Calu3 (cell line): ENCODE measurements at regions not wholly inside any gene's neighbourhood (a gene's known extent, or its start where the extent isn't known, plus 50 kb on each side); places are given as distances from the start of the nearest gene placed in this dataset.
"Not testable (repeated sequence)": the region's sequence is repeated elsewhere in the genome, so short reads cannot be mapped to it uniquely, and the experiment has no call there.

Source experiments
- BruUV-seq: library from RNA; stranded (reverse); fragments of 400-500 nt; replicated peaks from 2 replicates; lab custom pipeline; 2021; lab: Mats Ljungman, UMichigan
- CTCF ChIA-PET: fragments of 300-600 bp; sonication (Branson Sonifier 250); formaldehyde crosslinking; loops from one replicate; lab custom pipeline; 2022; ENCODE audit warnings: antibody characterized with exemption; lab: Charles Lee
- DNase-seq: peaks from one replicate; pipeline ENCODE4 v3.0.0; 2022
- H3K27ac Mint-ChIP-seq: one replicate; pipeline ENCODE4 v1.8.0; 2022; ENCODE audit warnings: mixed read lengths; ENCODE audit not compliant: unreplicated experiment
- H3K27me3 Mint-ChIP-seq: one replicate; pipeline ENCODE4 v1.8.0; 2022; ENCODE audit warnings: mixed read lengths; ENCODE audit not compliant: unreplicated experiment
- H3K36me3 Mint-ChIP-seq: one replicate; pipeline ENCODE4 v1.8.0; 2022; ENCODE audit warnings: mild to moderate bottlenecking, moderate library complexity, mixed read lengths; ENCODE audit not compliant: insufficient read depth, unreplicated experiment
- H3K4me1 Mint-ChIP-seq: one replicate; pipeline ENCODE4 v1.8.0; 2022; ENCODE audit warnings: mild to moderate bottlenecking, low read depth, mixed read lengths; ENCODE audit not compliant: unreplicated experiment
- H3K4me3 Mint-ChIP-seq: one replicate; pipeline ENCODE4 v1.8.0; 2022; ENCODE audit warnings: mild to moderate bottlenecking, low read depth, moderate library complexity, mixed read lengths; ENCODE audit not compliant: unreplicated experiment
- H3K9me3 Mint-ChIP-seq: one replicate; pipeline ENCODE4 v1.8.0; 2022; ENCODE audit warnings: low read depth, mixed read lengths; ENCODE audit not compliant: unreplicated experiment
- CTCF ChIP-seq: fragments of 200-600 bp; IDR thresholded peaks from one replicate; pipeline ENCODE4 v1.8.0; 2022; ENCODE audit warnings: antibody characterized with exemption; ENCODE audit not compliant: unreplicated experiment
- intact Hi-C: fragments of 100-400 bp; cut with micrococcal nuclease; formaldehyde crosslinking; loops from one replicate; pipeline ENCODE4 v1.10.0; 2022; ENCODE audit not compliant: unreplicated experiment

GRCh38 chr2:109724533-109725460 lies 69.3 kb upstream of the RGPD5 start:
- intact Hi-C loops: no loop called here
- BruUV-seq: no TSS peak
- TF ChIP-seq CTCF: no peak
- H3K9me3 Mint-ChIP-seq: no peaks in the 10 kb centered on the region
- H3K27me3 Mint-ChIP-seq: no peaks in the 10 kb centered on the region
- no peak for DNase-seq
- H3K27ac Mint-ChIP-seq: no peak overlapping the region
- CTCF ChIA-PET: no interaction called here
- peaks cover 12% of the 10 kb centered on the region for H3K4me1 Mint-ChIP-seq
- H3K36me3 Mint-ChIP-seq: no peaks in the 10 kb centered on the region
- no peak overlapping the region for H3K4me3 Mint-ChIP-seq

GRCh38 chr2:109726379-109727270 lies 67.5 kb upstream of the RGPD5 start:
- H3K4me3 Mint-ChIP-seq: peak overlapping the region; percentile 63
- intact Hi-C loops: no loop called here
- peak; percentile 74 for DNase-seq
- TF ChIP-seq CTCF: no peak
- CTCF ChIA-PET: interaction anchor here (1.2 kb wide), 1 partner anchor 112 kb away, joined by 4 read pairs; the partner anchor contains the start of genes SEPTIN10 and SOWAHC
- H3K27ac Mint-ChIP-seq: peak overlapping the region; percentile 52
- H3K36me3 Mint-ChIP-seq: no peaks in the 10 kb centered on the region
- H3K27me3 Mint-ChIP-seq: no peaks in the 10 kb centered on the region
- no peaks in the 10 kb centered on the region for H3K9me3 Mint-ChIP-seq
- peaks cover 12% of the 10 kb centered on the region for H3K4me1 Mint-ChIP-seq
- BruUV-seq: no TSS peak

GRCh38 chr2:109727929-109728447 lies 66.1 kb upstream of the RGPD5 start:
- intact Hi-C loops: no loop called here
- BruUV-seq: no TSS peak
- no peak overlapping the region for H3K4me3 Mint-ChIP-seq

GRCh38 chr2:109733746-109734145 lies 60.4 kb upstream of the RGPD5 start:
- not testable (repeated sequence) for BruUV-seq, H3K4me1 Mint-ChIP-seq

More at GRCh38 chr2:109727929-109728447, 66.1 kb upstream of the RGPD5 start:
- DNase-seq: no peak
- H3K4me1 Mint-ChIP-seq: peaks cover 12% of the 10 kb centered on the region
- no peaks in the 10 kb centered on the region for H3K9me3 Mint-ChIP-seq
- no peaks in the 10 kb centered on the region for H3K27me3 Mint-ChIP-seq
- no peaks in the 10 kb centered on the region for H3K36me3 Mint-ChIP-seq
- H3K27ac Mint-ChIP-seq: no peak overlapping the region
- no peak for TF ChIP-seq CTCF
- CTCF ChIA-PET: no interaction called here

More at GRCh38 chr2:109733746-109734145, 60.4 kb upstream of the RGPD5 start:
- H3K27ac Mint-ChIP-seq, H3K9me3 Mint-ChIP-seq, DNase-seq, H3K36me3 Mint-ChIP-seq, H3K4me3 Mint-ChIP-seq, H3K27me3 Mint-ChIP-seq, CTCF ChIA-PET, intact Hi-C loops: not testable (repeated sequence)
